Loucy (cell line): ENCODE measurements at regions not wholly inside any gene's neighbourhood (a gene's known extent, or its start where the extent isn't known, plus 50 kb on each side); places are given as distances from the start of the nearest gene placed in this dataset.

Experiments used
- EZH2phosphoT487 ChIP-seq: fragments of 200-600 bp; IDR thresholded peaks from 2 replicates; pipeline ENCODE4 v1.6.1; 2018; ENCODE audit warnings: antibody characterized with exemption, mild to moderate bottlenecking, moderate library complexity, borderline replicate concordance
- TF ChIP-seq, protein P1 (sequence below): fragments of 200-600 bp; sonication (generic); conservative IDR thresholded peaks from 2 replicates; pipeline ENCODE4 v1.5.1; 2014; ENCODE audit warnings: mild to moderate bottlenecking, antibody characterized with exemption, low read length

DNA sequence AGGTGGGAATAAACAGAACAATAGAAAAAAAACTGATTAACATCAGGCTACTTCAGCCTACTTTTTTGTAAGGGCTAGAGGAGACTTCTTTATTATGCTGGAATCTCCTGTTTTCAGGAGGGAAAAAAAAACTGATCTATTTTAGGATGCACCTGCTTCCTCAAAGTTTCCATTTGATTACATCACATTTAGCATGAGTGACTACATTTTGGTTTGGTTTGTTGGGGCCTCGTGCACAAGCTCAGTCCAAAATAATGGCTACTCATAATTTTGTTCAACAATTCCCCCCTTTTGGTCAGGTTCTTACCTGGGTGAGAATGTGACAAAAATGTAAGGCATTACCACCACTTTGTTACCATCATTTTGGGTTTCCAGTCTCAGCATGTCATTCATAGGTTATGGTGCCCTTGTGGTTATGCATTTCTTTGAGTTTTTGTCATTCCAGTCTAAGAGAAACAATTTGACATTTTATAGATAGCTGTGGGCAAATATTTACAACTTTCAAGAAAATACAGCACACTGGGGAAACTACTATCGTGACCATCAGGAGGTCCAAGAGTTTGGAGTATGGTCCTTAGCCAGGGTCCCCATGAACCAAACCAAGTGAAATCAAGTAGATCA lies 93.6 kb upstream of the ATP11B start:
- TF ChIP-seq, protein P1, sequence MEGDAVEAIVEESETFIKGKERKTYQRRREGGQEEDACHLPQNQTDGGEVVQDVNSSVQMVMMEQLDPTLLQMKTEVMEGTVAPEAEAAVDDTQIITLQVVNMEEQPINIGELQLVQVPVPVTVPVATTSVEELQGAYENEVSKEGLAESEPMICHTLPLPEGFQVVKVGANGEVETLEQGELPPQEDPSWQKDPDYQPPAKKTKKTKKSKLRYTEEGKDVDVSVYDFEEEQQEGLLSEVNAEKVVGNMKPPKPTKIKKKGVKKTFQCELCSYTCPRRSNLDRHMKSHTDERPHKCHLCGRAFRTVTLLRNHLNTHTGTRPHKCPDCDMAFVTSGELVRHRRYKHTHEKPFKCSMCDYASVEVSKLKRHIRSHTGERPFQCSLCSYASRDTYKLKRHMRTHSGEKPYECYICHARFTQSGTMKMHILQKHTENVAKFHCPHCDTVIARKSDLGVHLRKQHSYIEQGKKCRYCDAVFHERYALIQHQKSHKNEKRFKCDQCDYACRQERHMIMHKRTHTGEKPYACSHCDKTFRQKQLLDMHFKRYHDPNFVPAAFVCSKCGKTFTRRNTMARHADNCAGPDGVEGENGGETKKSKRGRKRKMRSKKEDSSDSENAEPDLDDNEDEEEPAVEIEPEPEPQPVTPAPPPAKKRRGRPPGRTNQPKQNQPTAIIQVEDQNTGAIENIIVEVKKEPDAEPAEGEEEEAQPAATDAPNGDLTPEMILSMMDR = no peak
- TF ChIP-seq EZH2phosphoT487 = no peak
